ENCODE measurements at regions not wholly inside any gene's neighbourhood (a gene's known extent, or its start where the extent isn't known, plus 50 kb on each side); places are given as distances from the start of the nearest gene placed in this dataset.
A peak's percentile ranks its signal among the peaks of the same experiment; 100 is the strongest.

DNA sequence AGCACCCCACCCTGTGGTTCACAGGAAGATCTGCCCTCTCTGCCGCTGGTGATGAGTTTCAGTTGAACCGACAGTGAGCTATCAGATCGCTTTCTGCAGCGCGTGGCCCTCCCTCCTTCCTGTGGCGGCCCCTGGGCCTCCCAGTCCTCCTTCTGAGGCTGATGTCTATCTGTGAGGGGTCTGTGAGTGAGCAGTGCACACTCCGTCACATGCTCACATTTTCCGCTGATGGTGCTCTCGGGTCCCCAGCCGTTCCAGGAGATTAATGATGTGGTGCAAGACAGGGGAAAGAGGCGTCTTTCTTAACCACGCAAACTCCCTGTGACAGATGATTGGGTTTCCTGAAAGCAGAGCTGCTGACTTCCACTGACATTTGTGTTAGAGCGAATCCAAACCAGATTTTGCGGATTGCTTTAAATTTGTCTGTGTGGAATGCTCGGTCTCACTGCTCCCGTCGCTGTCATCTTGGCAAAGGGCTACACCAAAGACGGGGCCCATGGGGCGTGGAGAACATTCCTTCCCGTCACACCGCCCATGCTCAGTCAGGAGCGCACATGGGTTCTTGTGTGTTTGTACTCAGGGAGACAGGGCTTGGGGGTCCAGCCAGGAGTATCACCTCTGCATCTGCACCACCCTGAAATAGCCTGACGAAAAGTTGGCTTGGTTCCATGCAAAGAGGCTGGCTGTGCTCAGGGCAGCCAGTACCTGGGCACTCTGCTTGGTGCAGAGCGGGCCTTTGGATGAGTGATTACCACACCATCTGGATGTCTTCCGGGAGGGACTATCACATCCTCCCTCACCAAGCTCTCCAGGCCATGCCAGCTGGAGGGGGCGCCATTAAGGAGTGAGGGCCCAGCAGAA, 154.7 kb upstream of the HS6ST1 start:
- peak; percentile 99 for DNase-seq

DNA sequence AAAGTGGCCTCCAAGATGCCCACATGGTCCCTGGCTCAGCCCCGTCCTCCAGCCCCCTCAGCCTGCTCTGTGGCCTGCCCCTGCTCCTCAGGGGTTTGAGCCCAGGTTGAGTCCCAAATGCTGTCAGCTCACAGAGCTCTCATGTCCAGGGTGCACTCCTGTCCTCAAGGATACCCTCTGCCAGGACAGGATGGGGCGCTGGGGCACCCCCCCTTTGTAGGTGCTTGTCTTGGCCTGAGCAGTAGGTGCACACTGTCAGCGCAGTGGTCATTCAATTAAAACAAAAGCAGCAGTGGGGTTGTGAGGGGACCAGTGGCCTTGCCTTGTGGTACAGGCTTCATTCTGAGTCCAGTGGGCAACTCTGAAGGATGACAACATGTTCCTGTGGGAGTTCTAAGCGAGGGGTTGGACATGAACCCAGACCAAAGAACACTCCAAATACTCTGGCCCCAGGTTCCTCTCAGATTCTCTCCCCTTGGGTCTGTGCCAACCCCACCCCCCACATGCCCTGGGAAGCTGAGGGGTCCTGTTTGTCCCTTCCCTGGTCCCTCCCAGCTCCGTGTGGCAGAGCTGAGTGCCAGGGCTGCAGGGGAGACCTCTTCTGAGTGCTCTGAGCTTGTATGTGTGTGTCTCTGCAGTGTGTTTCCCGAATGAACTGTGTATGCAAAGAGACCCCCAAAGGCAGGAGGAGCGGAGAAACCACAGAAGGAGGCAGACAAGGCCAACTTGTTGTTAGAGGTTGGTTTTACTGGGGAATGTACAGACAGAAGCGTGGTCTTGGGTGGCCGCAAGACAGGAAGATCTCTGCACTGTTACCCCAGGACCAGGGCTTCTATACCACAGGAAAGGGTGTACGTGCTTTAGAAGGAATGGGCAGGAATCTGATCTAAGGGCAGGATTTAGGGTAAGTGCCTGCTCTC, 155.6 kb upstream of the HS6ST1 start:
- DNase-seq: peak; percentile 29

- no peak for DNase-seq
These were observed 156.3 kb upstream of the HS6ST1 start for GRCh38 chr2:128474962-128475361.

DNA sequence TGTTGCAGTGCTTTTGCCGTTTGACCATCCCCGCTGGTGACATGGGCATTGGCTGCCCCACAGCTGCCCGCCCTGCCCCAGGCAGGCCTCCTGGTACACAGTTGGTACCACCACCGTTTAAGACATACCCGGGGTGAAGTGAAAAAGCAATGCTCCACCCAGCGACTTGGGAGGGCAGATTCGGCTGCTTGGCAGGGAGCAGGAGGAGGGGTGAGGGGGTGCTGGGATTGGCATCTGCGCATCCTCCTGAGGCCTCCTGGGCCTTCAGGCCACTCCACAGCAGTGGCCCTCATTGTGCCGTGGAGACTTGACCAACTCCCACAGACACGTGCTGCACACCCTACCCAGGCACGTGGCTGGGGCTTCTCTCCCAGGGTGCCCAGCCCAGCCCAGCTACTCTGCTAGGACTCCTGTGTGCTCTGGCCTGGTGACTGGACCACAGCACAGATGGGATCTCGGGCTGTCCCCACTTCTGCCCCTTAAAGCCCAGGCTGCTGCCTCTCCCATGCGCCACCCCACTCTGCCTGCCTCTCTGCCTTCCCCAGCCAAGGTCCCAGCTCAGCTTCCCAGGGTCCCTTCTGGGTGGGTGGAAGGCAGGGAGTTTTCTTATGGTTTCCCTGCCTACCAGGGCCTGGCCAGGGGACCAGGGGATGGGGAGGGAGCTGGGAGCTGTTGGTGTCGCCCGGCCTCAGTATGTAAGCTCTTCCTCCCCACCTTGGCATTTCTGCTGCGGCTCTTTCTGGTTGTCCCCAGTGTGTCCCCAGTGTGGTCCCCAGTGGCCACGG, 157.0 kb upstream of the HS6ST1 start:
- no peak for DNase-seq

DNA sequence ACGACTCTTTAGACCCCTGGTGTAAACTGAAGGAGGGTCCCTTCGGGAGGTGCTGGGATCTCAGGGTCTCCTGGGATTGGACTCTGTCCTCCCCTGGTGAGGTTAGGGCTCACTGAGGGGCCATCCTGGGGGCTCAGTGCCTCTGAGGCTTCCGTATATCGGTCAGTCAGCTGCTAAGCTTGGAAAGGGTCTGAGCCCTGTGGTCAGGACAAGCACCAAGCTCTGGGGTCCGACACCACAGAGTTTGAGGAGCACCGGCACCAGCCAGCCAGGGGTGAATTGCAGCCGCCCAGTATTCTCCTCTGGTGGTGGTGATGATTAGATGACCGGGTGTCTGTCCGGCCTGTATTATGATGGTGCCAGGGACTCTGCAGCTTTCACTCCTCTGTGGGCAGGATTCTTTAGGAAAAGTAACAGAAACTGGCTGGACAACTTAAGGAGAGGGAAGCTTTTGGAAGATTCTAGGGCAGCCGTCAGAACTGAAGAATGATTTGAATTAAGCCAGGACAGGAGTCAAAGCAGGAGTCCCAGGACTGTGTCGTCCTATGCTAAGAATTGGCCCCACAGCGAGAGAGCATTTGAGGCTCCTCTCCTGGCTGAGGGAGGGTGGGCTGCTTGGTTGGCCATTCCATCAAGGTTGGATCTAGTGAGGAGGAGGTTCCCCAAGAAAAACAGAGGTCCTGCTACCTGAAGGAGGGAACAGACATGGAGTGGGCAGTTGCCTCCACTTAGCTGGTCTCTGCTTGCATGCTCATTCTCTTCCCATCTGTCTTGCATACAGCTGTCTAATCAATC, 158.6 kb upstream of the HS6ST1 start:
- no peak for DNase-seq

GRCh38 chr2:128477891-128478290, 159.2 kb upstream of the HS6ST1 start:
- DNase-seq: no peak

DNA sequence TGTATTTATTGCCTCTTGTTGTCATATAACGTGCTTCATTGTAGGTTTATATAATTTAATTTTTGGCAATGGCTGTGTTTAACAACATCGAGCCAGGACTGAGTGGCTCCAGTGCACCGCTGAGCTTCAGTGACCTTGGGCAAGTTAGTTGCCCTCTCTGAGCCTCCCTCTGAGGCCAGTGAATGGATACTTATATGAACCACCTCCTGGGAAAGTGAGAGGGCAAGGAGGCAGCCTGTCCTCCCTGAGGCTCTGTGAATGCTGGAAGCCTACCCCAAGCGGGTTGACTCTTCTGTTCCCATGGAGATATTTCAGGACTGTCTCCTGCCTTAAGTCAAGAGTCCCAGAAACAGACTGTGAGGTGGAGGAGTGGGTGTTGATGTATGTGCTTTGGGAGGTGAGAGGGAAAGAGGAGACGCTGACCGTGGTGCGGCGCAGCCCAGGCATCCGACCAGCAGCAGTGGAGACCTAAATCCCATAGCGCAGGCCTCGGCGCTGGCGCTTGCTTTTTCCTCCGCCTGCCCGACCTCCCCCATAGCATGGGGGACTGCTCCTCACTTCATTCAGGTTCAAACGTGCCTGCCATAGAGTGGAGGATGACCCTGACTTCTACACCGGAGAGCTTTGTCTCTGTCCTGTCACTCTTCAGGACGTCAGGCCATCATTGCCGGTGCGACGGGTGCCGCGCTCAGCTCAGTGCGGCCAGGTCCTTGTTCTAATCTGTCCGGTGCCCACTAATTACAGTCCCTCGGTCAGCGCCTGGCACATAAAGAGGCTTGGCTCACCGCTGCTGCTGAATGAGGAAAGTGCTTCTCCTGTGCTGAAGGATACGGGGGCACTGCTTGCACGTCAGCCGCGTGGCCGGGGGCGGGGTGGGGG, 167.3 kb upstream of the HS6ST1 start:
- no peak for DNase-seq

DNA sequence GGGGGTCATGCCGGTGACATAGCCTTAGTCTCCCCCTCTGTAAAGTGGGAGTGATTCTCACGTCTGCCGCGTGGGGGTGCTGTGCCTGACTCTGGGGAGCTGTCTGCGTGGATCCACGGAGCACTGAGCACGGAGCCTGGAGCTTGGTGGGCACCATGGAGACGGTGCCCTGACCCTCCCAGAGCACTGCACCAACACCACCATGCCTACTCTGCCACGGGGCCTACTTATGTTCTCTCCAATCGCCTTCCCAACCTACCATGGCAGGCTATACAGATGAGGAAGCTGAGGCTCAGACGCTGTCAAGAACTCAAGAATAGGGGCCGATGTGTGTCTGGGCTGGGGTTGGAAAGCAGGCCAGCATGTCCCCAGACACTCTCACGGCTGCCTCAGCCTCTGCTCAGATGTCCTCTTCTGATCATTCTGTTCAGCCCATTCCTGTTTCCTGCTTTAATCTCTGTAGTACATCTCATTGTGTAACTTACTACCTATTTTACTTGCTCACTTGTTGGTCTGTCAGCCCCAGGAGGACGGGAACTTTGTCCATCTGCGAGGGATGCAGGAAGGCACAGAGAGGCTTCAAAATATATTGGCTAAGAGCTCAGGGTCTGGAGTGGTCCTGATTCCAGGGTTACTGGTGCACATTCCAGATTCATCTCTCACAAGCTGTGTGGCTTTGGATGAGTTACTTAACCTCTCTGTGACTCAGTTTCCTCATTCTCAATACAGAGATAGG, 168.1 kb upstream of the HS6ST1 start:
- DNase-seq: no peak

- no peak for DNase-seq
These were observed 169.2 kb upstream of the HS6ST1 start for GRCh38 chr2:128487650-128488387.

DNA sequence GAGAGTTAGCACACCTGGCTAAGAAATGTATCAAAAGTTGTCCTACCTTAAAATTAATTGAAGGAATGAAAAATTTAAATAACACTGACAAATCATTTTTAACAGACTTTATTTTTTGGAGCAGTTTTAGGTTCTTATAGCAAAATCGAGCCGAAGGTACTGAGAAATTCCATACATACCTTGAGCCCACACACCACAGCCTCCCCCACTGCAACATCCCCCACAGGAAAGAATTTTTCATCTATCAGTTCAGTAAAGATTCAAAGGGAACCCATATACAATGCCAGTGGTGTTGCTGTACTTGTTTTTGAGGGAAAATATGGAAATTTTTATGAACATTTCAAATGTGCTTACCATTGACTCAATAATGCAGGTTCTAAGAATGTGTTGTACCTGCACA, 169.8 kb upstream of the HS6ST1 start:
- no peak for DNase-seq

DNA sequence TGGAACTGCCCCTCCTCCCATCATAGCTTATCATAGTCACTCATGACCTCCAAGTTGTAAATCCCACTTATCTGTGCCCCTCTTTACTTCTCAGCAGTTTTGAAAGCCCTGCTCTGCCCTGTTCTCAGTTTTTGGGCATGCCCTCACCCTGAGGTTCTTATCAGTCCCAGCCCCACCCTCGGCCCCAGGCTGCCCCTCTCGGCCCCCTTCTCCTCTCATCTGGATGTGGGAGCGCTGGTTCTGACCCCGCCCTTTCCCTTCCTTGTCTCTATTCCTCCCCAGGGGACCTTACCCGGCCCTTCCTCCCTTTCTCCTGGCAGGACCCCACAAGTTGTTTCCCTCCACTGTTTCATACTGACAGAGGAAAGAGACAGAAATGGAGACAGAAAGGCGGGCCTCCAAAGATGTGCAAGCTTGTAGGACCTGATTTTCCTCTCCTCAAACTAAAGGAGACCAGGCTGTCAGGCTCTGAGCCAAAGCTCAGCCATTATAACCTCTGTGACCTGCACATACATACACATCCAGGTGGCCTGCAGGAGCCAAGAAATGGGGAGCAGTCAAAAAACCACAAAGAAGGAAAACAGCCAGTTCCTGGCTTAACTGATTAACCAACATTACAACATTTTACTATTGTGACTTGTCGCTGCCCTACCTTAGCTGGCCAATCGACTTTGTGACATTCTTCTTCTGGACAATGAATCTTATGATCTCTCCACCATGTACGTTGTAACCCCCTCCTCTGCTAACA, 171.0 kb upstream of the HS6ST1 start:
- DNase-seq: no peak

DNA sequence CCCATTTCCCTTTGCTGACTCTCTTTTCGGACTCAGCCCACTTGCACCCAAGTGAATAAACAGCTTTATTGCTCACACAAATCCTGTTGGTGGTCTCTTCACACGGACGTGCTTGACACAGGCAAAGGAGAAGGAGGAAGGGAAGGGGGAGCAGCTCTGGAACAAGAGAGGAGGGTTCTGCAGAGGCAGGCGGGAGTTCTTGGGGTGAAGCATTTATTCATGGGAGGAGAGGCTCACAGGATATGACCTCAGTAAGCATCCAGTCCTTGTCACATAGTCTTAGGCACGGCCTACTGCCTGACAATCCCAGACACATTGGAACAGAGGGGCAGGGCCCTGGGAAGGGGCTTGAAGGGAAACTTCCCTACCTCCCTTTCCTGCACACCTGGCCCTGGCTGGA, 171.7 kb upstream of the HS6ST1 start:
- no peak for DNase-seq

GRCh38 chr2:128490881-128491691, 172.4 kb upstream of the HS6ST1 start:
- no peak for DNase-seq

- DNase-seq: no peak
These were observed 173.1 kb upstream of the HS6ST1 start for GRCh38 chr2:128491692-128492244.

- DNase-seq: no peak
These were observed 174.5 kb upstream of the HS6ST1 start for GRCh38 chr2:128492966-128493811.

DNA sequence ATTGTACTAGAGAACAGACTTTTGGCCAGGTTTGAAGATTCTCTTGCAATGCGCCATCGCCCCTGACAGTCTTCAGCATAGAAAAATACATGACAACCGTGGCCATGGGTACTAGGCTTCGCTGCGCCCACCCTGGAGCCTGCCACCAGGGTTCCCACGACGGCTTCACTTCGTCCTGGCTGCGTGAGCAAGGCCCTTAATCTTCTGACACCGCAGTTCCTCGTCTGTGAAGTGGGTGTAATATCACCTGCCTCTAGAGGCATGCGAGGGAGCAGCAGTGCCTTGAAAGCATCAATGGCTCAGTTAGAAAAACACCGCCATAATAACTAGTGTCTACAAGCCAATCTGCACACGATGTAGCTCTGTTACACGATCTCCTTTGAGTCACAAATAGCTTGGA, 175.2 kb upstream of the HS6ST1 start:
- DNase-seq: no peak
